ENCODE measurements at regions not wholly inside any gene's neighbourhood (a gene's known extent, or its start where the extent isn't known, plus 50 kb on each side); places are given as distances from the start of the nearest gene placed in this dataset.

DNA sequence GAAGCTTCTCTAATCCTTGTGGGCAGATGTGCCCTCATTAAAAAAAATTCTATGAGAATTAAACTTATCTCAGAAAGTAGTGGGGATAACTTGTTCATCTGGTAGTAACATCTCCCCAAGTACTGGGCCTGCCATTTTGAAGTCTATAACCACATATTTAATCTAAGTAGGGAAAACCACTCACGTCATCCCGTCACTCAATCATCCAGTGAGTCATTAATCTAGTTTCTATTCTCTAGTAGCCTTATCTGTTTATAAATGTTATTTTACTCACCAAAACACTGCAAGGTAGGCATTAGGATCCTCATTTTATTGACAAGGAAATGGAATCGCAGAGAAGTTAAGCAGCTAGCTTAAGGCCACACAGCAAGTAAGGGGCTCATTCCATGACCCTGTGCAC is 221.9 kb downstream of the ATG4C start:
- no peaks in the 10 kb centered on the region for H3K4me1 Mint-ChIP-seq (ENCODE audit: low read depth)
- peaks cover 2% of the 10 kb centered on the region for H3K27me3 Mint-ChIP-seq (ENCODE audit: insufficient read depth)
- no peak for DNase-seq
- no peak overlapping the region for H3K27ac Mint-ChIP-seq
- H3K9me3 Mint-ChIP-seq, result 0 out of 2 replicates have a peak, but pooled peaks cover 3% of the 10 kb centered on the region
- no peaks in the 10 kb centered on the region for H3K36me3 Mint-ChIP-seq (ENCODE audit: low read depth)
- no peak overlapping the region for H3K4me3 Mint-ChIP-seq
- TF ChIP-seq, protein P1, sequence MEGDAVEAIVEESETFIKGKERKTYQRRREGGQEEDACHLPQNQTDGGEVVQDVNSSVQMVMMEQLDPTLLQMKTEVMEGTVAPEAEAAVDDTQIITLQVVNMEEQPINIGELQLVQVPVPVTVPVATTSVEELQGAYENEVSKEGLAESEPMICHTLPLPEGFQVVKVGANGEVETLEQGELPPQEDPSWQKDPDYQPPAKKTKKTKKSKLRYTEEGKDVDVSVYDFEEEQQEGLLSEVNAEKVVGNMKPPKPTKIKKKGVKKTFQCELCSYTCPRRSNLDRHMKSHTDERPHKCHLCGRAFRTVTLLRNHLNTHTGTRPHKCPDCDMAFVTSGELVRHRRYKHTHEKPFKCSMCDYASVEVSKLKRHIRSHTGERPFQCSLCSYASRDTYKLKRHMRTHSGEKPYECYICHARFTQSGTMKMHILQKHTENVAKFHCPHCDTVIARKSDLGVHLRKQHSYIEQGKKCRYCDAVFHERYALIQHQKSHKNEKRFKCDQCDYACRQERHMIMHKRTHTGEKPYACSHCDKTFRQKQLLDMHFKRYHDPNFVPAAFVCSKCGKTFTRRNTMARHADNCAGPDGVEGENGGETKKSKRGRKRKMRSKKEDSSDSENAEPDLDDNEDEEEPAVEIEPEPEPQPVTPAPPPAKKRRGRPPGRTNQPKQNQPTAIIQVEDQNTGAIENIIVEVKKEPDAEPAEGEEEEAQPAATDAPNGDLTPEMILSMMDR (IDR thresholded peaks at IDR 0.05), result no peak

DNA sequence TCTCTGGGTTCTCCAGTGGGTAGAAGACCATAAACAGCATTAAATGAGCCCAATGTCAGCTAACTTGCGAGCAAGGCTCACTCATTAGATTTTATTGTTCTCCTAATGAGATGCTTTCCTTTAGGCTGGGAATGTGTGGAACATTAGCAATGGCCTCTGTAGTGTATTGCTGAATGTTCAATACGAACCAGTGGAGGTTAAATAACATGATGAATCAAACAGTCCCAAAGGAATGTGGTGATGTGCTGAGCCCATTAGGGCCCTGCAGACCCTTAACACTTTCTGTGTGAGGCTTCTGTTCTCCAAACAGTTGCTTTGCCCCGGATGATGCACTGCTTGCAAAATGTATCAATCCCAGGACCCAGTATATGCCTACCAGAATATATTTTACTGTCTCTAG is 225.5 kb downstream of the ATG4C start:
- no peaks in the 10 kb centered on the region for H3K36me3 Mint-ChIP-seq (ENCODE audit: low read depth)
- no peak for DNase-seq
- H3K27ac Mint-ChIP-seq, result no peak overlapping the region
- H3K9me3 Mint-ChIP-seq, result peaks cover 5% of the 10 kb centered on the region; the same call in 1 of the 2 replicates
- H3K4me1 Mint-ChIP-seq (ENCODE audit: low read depth), result no peaks in the 10 kb centered on the region
- H3K4me3 Mint-ChIP-seq, result no peak overlapping the region
- no peaks in the 10 kb centered on the region; the same call in none of the 2 replicates for H3K27me3 Mint-ChIP-seq (ENCODE audit: insufficient read depth)
- TF ChIP-seq, protein P1 (IDR thresholded peaks at IDR 0.05), result no peak

DNA sequence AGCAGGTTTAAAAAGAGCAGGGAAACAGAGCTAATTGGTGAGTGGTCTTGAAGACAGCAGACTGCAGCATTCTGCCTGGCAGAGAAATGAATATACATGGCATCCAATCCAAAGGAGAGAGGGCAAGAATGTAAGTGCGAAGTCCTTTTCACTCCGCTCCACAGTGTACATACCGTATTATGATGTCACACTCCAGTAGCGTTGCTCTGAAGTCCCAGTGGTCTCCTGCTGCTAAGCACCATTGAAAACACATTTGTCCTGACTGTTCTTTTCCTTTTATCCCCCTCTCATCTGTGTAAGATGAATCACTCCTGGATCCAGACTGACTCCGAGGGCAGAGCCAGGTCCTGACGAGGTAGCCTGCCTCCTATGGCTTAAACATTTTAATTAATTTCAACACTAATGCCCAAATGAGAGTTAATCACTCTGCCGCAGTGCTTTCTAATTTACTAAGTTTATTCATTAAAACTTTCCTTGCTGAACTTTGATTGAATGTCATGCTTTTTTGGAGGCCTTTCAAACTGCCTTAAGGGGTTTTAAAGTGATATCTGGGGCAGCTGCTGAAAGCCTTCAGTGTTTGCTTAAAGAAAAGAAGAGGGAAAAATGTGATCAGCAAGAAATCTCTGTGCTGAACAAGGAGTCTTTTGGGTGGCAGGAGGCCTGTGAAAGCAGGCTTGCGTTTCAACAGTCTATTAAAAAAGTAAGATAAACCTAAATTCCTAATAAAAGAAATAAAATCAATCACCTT is 227.2 kb downstream of the ATG4C start:
- no peaks in the 10 kb centered on the region for H3K36me3 Mint-ChIP-seq (ENCODE audit: low read depth)
- H3K4me1 Mint-ChIP-seq (ENCODE audit: low read depth), result no peaks in the 10 kb centered on the region
- TF ChIP-seq, protein P1 (IDR thresholded peaks at IDR 0.05), result no peak
- H3K27me3 Mint-ChIP-seq (ENCODE audit: insufficient read depth), result no peaks in the 10 kb centered on the region; the same call in 1 of the 2 replicates
- no peak for DNase-seq
- no peak overlapping the region for H3K4me3 Mint-ChIP-seq
- H3K27ac Mint-ChIP-seq, result no peak overlapping the region
- peaks cover 8% of the 10 kb centered on the region; the same call in 1 of the 2 replicates for H3K9me3 Mint-ChIP-seq

DNA sequence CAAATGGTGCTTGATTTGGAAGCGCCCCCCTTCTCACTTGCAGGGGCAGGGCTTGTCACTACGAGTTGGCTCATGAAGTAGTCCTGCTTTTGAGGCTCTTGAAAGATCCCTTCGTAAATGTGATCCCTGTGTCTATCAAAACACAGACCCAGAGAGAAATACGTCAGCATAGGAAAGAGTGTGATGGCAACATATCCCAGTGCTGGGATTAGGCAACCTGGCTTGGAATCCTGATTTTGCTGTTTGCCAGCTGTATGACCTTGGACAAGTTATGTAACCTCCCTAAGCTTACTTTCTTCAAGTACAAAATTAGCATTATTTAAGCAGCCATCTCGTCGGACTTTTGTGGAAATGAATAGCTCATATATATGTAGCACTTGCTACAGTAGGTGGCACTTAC is 228.4 kb downstream of the ATG4C start:
- no peaks in the 10 kb centered on the region for H3K4me1 Mint-ChIP-seq (ENCODE audit: low read depth)
- no peaks in the 10 kb centered on the region for H3K36me3 Mint-ChIP-seq (ENCODE audit: low read depth)
- H3K9me3 Mint-ChIP-seq, result peaks cover 8% of the 10 kb centered on the region; the same call in 1 of the 2 replicates
- TF ChIP-seq, protein P1 (IDR thresholded peaks at IDR 0.05), result no peak
- no peak for DNase-seq
- no peak overlapping the region for H3K4me3 Mint-ChIP-seq
- H3K27me3 Mint-ChIP-seq (ENCODE audit: insufficient read depth), result no peaks in the 10 kb centered on the region; the same call in 1 of the 2 replicates
- no peak overlapping the region for H3K27ac Mint-ChIP-seq

DNA sequence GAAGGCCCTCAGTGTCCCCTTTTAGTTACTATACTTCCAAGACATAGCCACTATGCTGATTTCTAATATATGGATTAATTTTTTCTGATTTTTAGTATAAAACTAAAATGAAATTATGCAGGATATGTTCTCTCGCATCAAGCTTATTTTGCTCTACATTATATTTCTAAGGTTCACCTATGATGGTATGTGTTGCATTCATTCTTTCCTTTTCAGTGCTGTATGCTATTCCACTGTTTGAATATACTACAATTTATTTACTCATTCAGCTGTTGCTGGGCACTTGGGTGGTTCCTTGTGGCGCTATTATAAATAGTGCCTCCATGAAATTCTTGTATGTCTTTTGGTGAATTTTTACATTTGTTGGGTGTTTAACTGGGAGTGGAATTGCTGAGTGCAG is 230.3 kb downstream of the ATG4C start:
- Mint-ChIP-seq H3K27me3 (ENCODE audit: insufficient read depth) (no peaks in the 10 kb centered on the region; the same call in 1 of the 2 replicates), H3K9me3 (peaks cover 8% of the 10 kb centered on the region; the same call in 1 of the 2 replicates), H3K4me1 (ENCODE audit: low read depth) (no peaks in the 10 kb centered on the region)

More for the DNA sequence above, 230.3 kb downstream of the ATG4C start:
- H3K27ac Mint-ChIP-seq, result no peak overlapping the region
- TF ChIP-seq, protein P1 (IDR thresholded peaks at IDR 0.05), result no peak
- no peak overlapping the region for H3K4me3 Mint-ChIP-seq
- no peak for DNase-seq
- H3K36me3 Mint-ChIP-seq (ENCODE audit: low read depth), result no peaks in the 10 kb centered on the region

All from HFFc6 (cell line).